ENCODE measurements at regions not wholly inside any gene's neighbourhood (a gene's known extent, or its start where the extent isn't known, plus 50 kb on each side); places are given as distances from the start of the nearest gene placed in this dataset.

DNA sequence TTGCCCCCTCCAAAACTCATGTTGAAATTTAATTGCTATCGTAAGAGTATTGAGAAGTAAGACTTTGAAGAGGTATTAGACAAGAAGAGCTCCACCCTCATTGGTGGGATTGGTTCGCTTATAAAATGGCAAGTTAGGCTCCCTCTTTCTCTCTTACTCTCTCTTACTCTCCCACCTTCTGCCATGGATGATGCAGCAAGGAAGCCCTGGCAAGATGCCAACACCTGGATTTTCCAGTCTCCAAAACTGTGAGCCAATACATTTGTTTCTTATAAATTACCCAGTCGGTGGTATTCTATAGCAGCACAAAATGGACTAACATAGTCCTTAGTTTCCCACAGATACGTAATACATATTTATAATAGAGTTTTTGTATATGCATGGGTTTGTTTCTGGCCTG, 119.4 kb downstream of the DDIT4L start:
- TF ChIP-seq CTCF (IDR thresholded peaks at IDR 0.05; ENCODE audit: low read depth, low read length): no peak
- no peak for DNase-seq (ENCODE audit: low read depth, low spot score)
- in situ Hi-C loops (cut with HindIII; ENCODE audit: low sequenced_read_pairs): no loop called here
- no peak overlapping the region for H3K4me3 ChIP-seq (ENCODE audit: low read depth, low read length)

DNA sequence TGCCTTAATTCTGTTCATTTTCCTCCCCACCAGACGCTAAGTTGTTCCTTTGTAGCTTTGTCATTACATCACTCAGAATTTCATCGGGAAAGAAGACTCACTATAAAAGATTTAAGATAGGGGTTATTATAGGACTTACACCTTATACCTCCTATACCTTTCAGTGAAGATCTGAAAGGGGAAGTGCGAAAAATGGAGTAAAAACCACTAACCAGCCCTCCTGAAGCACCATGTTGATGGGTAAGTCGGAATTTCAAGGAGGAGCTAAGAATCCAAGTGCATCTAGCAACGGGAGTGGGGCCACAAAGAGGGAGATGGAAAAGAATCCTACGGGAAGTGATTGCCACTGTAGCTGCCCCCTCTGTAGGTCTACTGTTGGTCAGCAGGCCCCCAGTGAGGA, 119.1 kb upstream of the H2AZ1 start:
- no peak for TF ChIP-seq CTCF (IDR thresholded peaks at IDR 0.05; ENCODE audit: low read depth, low read length)
- H3K4me3 ChIP-seq (ENCODE audit: low read depth, low read length): no peak overlapping the region
- in situ Hi-C loops (cut with HindIII; ENCODE audit: low sequenced_read_pairs): no loop called here
- no peak for DNase-seq (ENCODE audit: low read depth, low spot score)

- no peak overlapping the region for H3K4me3 ChIP-seq (ENCODE audit: low read depth, low read length)
- TF ChIP-seq CTCF (IDR thresholded peaks at IDR 0.05; ENCODE audit: low read depth, low read length): no peak
- in situ Hi-C loops (cut with HindIII; ENCODE audit: low sequenced_read_pairs): no loop called here
- no peak for DNase-seq (ENCODE audit: low read depth, low spot score)
These were observed 117.2 kb upstream of the H2AZ1 start for GRCh38 chr4:100067255-100067654.

- no peak overlapping the region for H3K4me3 ChIP-seq (ENCODE audit: low read depth, low read length)
- no peak for TF ChIP-seq CTCF (IDR thresholded peaks at IDR 0.05; ENCODE audit: low read depth, low read length)
- DNase-seq (ENCODE audit: low read depth, low spot score): no peak
- in situ Hi-C loops (cut with HindIII; ENCODE audit: low sequenced_read_pairs): no loop called here
These were observed 113.3 kb upstream of the H2AZ1 start for GRCh38 chr4:100063355-100063754.

GRCh38 chr4:100062921-100063320, 112.8 kb upstream of the H2AZ1 start:
- TF ChIP-seq CTCF (IDR thresholded peaks at IDR 0.05; ENCODE audit: low read depth, low read length): no peak
- H3K4me3 ChIP-seq (ENCODE audit: low read depth, low read length): no peak overlapping the region
- DNase-seq (ENCODE audit: low read depth, low spot score): no peak
- in situ Hi-C loops (cut with HindIII; ENCODE audit: low sequenced_read_pairs): no loop called here

GRCh38 chr4:100061835-100062234, 111.8 kb upstream of the H2AZ1 start:
- DNase-seq (ENCODE audit: low read depth, low spot score): no peak
- H3K4me3 ChIP-seq (ENCODE audit: low read depth, low read length): no peak overlapping the region
- no peak for TF ChIP-seq CTCF (IDR thresholded peaks at IDR 0.05; ENCODE audit: low read depth, low read length)
- in situ Hi-C loops (cut with HindIII; ENCODE audit: low sequenced_read_pairs): no loop called here

Data from astrocyte of the spinal cord (primary cell).